Heart left ventricle (tissue), 16 donors: ENCODE measurements at regions not wholly inside any gene's neighbourhood (a gene's known extent, or its start where the extent isn't known, plus 50 kb on each side); places are given as distances from the start of the nearest gene placed in this dataset.

ENCODE experiments used
- ATAC-seq, 4 donors: fragments of 200-7000 bp; cut with Tn5 transposase; one replicate each; pipeline ENCODE4 v1.9.1; 2020 to 2022; ENCODE audit warnings: moderate library complexity in 4 of 4, mild to moderate bottlenecking in 3 of 4, moderate number of reproducible peaks in 1 of 4
- DNase-seq, 5 donors: peaks; one replicate each; pipeline ENCODE4 v3.0.0-alpha.2; 2020
- H3K27ac ChIP-seq, 12 donors: fragments of 200-600 bp; sonication (generic) in 4 of 12; one replicate each; pipeline versions ENCODE4 v1.5.0 to v1.8.0; 2016 to 2022; ENCODE audit warnings: mild to moderate bottlenecking in 2 of 12
- H3K27me3 ChIP-seq, 9 donors: fragments of 200-600 bp; sonication (generic) in 2 of 9; one replicate each; pipeline versions ENCODE4 v1.5.1 to v1.8.0; 2016 to 2022; ENCODE audit warnings: mild to moderate bottlenecking in 3 of 9
- H3K36me3 ChIP-seq, 9 donors: fragments of 200-600 bp; sonication (generic) in 2 of 9; one replicate each; pipeline versions ENCODE4 v1.5.0 to v1.8.0; 2018 to 2022; ENCODE audit warnings: mild to moderate bottlenecking in 2 of 9
- H3K4me1 ChIP-seq, 12 donors: fragments of 200-600 bp; sonication (generic) in 4 of 12; one replicate each; pipeline versions ENCODE4 v1.5.0 to v1.8.0; 2016 to 2022; ENCODE audit warnings: mild to moderate bottlenecking in 3 of 12
- H3K4me3 ChIP-seq, 12 donors: fragments of 200-600 bp; sonication (generic) in 4 of 12; one replicate each; pipeline versions ENCODE4 v1.5.0 to v1.8.0; 2017 to 2022; ENCODE audit warnings: mild to moderate bottlenecking in 9 of 12, moderate library complexity in 4 of 12
- H3K9me3 ChIP-seq, 12 donors: fragments of 200-600 bp; sonication (generic) in 4 of 12; one replicate each; pipeline versions ENCODE4 v1.5.0 to v1.8.0; 2016 to 2022; ENCODE audit warnings: mild to moderate bottlenecking in 1 of 12
- POLR2A ChIP-seq, 2 donors: fragments of 450-650 bp; IDR thresholded peaks; one replicate each; pipeline ENCODE4 v1.6.1; 2017; ENCODE audit warnings: antibody characterized with exemption in 2 of 2, mild to moderate bottlenecking in 2 of 2, moderate library complexity in 2 of 2
- WGBS, 4 donors: extraction: QIAGEN DNeasy Blood & Tissue Kit in 2 of 4; methylation state at CpG; one replicate each; pipeline versions ENCODE4 v1.1.5 to v1.1.7; 2013 to 2018; 5-methylcytosine and 5-hydroxymethylcytosine counted together
- intact Hi-C, 10 donors: fragments of 100-400 bp; cut with DNase I; formaldehyde crosslinking; loops; one replicate each; pipeline versions ENCODE4 v1.11.1 to v1.14.2; 2022
- TF ChIP-seq, protein P1 (sequence below), 12 donors: fragments of 200-600 bp; sonication (generic) in 4 of 12; IDR thresholded peaks; one replicate each; pipeline versions ENCODE4 v1.5.0 to v1.8.0; 2018 to 2022; ENCODE audit warnings: antibody characterized with exemption in 12 of 12, mild to moderate bottlenecking in 5 of 12
- donor health status: ischemic (EF 13 %, LVEDD 7.1; RV severe dilation, severe dysfunction).
- donor health status: healthy with polysubstance abuse.
- donor health status: DM: no; HTN: yes; CAD: no.
- donor health status: DM: no; HTN: no; CAD: no.
- donor health status: ischemic (EF 25% LVEDD 6.9; RV normal size, moderate dysfunction).
- donor health status: ischemic (EF 25% LVEDD 5.7; RV mildly dilated, moderate dysfunction).
- donor health status: healthy.
- donor health status: DM: yes; HTN: yes; CAD: no.
- donor health status: ischemic (EF 35%, LVEDD 5.7; RV mildly dilated, moderate dysfunction).
- donor health status: nonischemic (EF 11% LVEDD 7.7; RV severe dilation, severe dysfunction).
- donor health status: DM: yes; HTN: yes; CAD: no.
- donor health status: PGD.
- donor health status: ischemic (EF 29% LVEDD 5.4; RV normal size, mild dysfunction).
- donor health status: nonischemic (EF 23%, LVEDD 6.1; RV moderate dilation, normal function).

DNA sequence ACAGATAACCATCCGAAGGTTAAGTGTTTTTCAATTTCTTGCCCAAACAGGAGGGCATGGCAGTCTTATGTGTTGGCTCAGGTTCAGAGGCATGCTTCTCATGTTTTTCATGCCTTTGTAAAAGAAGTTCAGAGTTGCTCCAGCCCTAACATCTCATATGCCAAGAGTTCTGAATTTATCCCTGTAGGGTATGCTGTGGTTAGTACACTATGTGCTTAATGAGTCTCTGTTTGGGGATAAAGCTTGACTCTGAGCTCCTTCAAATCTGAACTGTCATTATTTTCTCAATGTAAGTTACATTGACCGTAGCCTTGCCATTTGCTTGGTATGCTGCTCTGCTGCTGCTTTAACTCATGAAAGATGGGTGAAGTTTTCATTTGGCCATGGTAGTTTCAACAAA, 67.9 kb upstream of the PNPT1 start:
- no peaks in the 10 kb centered on the region for H3K4me1 ChIP-seq
- no peaks in the 10 kb centered on the region for H3K9me3 ChIP-seq
- 50 to 67% (median 66%) methylated on average over 2 of the region's 2 CpGs for WGBS, 4 donors
- intact Hi-C loops, result no loop called here
- no peak for TF ChIP-seq POLR2A (IDR thresholded peaks at IDR 0.05)
- TF ChIP-seq, protein P1, sequence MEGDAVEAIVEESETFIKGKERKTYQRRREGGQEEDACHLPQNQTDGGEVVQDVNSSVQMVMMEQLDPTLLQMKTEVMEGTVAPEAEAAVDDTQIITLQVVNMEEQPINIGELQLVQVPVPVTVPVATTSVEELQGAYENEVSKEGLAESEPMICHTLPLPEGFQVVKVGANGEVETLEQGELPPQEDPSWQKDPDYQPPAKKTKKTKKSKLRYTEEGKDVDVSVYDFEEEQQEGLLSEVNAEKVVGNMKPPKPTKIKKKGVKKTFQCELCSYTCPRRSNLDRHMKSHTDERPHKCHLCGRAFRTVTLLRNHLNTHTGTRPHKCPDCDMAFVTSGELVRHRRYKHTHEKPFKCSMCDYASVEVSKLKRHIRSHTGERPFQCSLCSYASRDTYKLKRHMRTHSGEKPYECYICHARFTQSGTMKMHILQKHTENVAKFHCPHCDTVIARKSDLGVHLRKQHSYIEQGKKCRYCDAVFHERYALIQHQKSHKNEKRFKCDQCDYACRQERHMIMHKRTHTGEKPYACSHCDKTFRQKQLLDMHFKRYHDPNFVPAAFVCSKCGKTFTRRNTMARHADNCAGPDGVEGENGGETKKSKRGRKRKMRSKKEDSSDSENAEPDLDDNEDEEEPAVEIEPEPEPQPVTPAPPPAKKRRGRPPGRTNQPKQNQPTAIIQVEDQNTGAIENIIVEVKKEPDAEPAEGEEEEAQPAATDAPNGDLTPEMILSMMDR (IDR thresholded peaks at IDR 0.05), result no peak
- no peak overlapping the region for H3K4me3 ChIP-seq
- H3K27ac ChIP-seq, result no peak overlapping the region
- peaks cover 0 to 8% (median 0%) of the 10 kb centered on the region in 9 donors for H3K27me3 ChIP-seq
- ATAC-seq (no peak), DNase-seq (no peak)
- H3K36me3 ChIP-seq, result no peaks in the 10 kb centered on the region

GRCh38 chr2:55761024-55761423, 67.4 kb upstream of the PNPT1 start:
- TF ChIP-seq POLR2A (IDR thresholded peaks at IDR 0.05), result no peak
- peaks cover 0 to 8% (median 0%) of the 10 kb centered on the region in 9 donors for H3K27me3 ChIP-seq
- no peak overlapping the region for H3K4me3 ChIP-seq
- H3K9me3 ChIP-seq, result no peaks in the 10 kb centered on the region
- no peak overlapping the region for H3K27ac ChIP-seq
- DNase-seq (no peak), ATAC-seq (no peak)
- H3K4me1 ChIP-seq, result no peaks in the 10 kb centered on the region
- H3K36me3 ChIP-seq, result no peaks in the 10 kb centered on the region
- intact Hi-C loops, result no loop called here

GRCh38 chr2:55760125-55760524, 66.5 kb upstream of the PNPT1 start:
- H3K27ac ChIP-seq, result no peak overlapping the region
- H3K4me3 ChIP-seq, result no peak overlapping the region
- DNase-seq, result no peak
- H3K36me3 ChIP-seq, result no peaks in the 10 kb centered on the region
- no peaks in the 10 kb centered on the region for H3K4me1 ChIP-seq
- 88 to 96% (median 95%) methylated on average over 2 of the region's 2 CpGs for WGBS, 4 donors
- TF ChIP-seq, protein P1 (IDR thresholded peaks at IDR 0.05), result no peak
- TF ChIP-seq POLR2A (IDR thresholded peaks at IDR 0.05), result no peak
- ATAC-seq, result no peak
- peaks cover 0 to 8% (median 0%) of the 10 kb centered on the region in 9 donors for H3K27me3 ChIP-seq
- no peaks in the 10 kb centered on the region for H3K9me3 ChIP-seq
- intact Hi-C loops, result no loop called here

- no peaks in the 10 kb centered on the region for H3K4me1 ChIP-seq
- no peaks in the 10 kb centered on the region for H3K36me3 ChIP-seq
- no peak overlapping the region for H3K4me3 ChIP-seq
- no peak overlapping the region for H3K27ac ChIP-seq
- peaks cover 0 to 4% (median 0%) of the 10 kb centered on the region in 12 donors for H3K9me3 ChIP-seq
- WGBS, 4 donors, result 69 to 77% (median 76%) methylated on average over 5 of the region's 5 CpGs
- DNase-seq (no peak), ATAC-seq (no peak)
- H3K27me3 ChIP-seq, result peaks cover 0 to 8% (median 0%) of the 10 kb centered on the region in 9 donors
- intact Hi-C loops, result no loop called here
- TF ChIP-seq, protein P1 (IDR thresholded peaks at IDR 0.05), result no peak
- TF ChIP-seq POLR2A (IDR thresholded peaks at IDR 0.05), result no peak
Observed at GRCh38 chr2:55759271-55759921, 65.8 kb upstream of the PNPT1 start.

DNA sequence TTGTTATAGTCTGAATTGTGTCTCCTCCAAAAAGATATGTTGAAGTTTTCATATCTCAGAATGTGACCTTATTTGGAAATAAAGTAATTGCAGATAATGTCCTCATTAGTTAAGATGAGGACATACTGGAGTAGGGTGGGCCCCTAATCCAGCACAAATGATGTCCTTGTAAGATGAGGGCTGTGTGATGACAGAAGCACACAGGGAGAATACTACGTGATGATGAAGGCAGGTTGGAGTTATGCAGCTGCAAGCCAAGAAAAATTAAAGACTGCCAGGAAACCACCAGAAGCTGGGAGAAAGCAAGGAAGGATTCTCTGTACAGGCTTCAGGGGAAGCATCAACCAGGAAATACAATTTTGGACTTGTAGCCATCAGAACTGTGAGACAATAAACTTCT, 58.3 kb upstream of the PNPT1 start:
- H3K9me3 ChIP-seq, result peaks cover 0 to 11% (median 0%) of the 10 kb centered on the region in 12 donors

More for the DNA sequence above, 58.3 kb upstream of the PNPT1 start:
- ATAC-seq (peak in 1 of 4 donors; percentile 41), DNase-seq (no peak)
- intact Hi-C loops, result no loop called here
- H3K27ac ChIP-seq, result no peak overlapping the region
- WGBS, 4 donors, result 11 to 30% (median 19%) methylated on average over 1 of the region's 1 CpG
- H3K36me3 ChIP-seq, result no peaks in the 10 kb centered on the region
- H3K27me3 ChIP-seq, result no peaks in the 10 kb centered on the region
- H3K4me3 ChIP-seq, result no peak overlapping the region
- no peak for TF ChIP-seq POLR2A (IDR thresholded peaks at IDR 0.05)
- TF ChIP-seq, protein P1 (IDR thresholded peaks at IDR 0.05), result no peak
- H3K4me1 ChIP-seq, result no peaks in the 10 kb centered on the region
